ENCODE measurements at regions not wholly inside any gene's neighbourhood (a gene's known extent, or its start where the extent isn't known, plus 50 kb on each side); places are given as distances from the start of the nearest gene placed in this dataset.

DNA sequence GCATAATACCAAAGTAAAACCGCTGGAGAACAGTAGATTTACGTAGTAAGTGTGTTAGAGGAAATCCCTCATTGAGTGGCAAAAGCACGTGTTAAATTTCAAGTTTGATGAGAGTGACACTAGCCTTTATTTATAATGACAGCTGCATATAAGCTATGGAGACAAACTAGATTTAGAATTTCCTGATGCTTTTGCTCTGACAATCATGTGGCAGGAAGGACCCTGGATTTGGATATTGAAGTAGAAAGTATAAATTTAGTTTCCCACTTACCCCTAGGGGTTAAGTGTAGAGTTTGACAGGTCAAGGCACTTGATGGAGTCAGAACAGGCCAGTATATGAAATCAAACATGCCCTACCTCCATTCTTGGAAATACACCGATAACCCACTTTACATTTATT is 983.1 kb downstream of the FLRT2 start:
- no peak for DNase-seq (ENCODE audit: low read depth)
- no peak overlapping the region for H3K4me3 ChIP-seq (ENCODE audit: low read depth, low read length)
- TF ChIP-seq, protein P1, sequence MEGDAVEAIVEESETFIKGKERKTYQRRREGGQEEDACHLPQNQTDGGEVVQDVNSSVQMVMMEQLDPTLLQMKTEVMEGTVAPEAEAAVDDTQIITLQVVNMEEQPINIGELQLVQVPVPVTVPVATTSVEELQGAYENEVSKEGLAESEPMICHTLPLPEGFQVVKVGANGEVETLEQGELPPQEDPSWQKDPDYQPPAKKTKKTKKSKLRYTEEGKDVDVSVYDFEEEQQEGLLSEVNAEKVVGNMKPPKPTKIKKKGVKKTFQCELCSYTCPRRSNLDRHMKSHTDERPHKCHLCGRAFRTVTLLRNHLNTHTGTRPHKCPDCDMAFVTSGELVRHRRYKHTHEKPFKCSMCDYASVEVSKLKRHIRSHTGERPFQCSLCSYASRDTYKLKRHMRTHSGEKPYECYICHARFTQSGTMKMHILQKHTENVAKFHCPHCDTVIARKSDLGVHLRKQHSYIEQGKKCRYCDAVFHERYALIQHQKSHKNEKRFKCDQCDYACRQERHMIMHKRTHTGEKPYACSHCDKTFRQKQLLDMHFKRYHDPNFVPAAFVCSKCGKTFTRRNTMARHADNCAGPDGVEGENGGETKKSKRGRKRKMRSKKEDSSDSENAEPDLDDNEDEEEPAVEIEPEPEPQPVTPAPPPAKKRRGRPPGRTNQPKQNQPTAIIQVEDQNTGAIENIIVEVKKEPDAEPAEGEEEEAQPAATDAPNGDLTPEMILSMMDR (IDR thresholded peaks at IDR 0.05; ENCODE audit: low read depth, low read length, missing control alignments), result no peak
- in situ Hi-C loops (cut with HindIII; ENCODE audit: low sequenced_read_pairs), result no loop called here

DNA sequence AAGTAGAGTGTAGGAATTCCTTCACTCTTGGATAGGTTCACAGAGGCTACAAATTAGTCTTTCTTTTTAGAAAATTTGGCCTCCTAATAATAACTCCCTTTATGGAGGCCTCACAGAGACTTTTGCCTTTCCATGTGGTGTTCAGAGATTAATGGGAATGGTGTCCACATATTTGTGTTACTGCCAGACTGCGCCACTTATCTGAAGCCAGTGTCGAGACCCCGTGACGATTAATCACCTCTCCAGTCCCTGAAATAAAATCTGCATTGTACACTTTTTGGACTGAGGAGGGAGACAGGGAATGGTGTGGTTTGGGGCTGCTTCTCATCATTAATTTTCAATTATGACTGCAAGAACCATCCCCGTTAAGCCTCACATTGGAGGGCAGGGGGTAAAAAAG is 980.5 kb downstream of the FLRT2 start:
- TF ChIP-seq, protein P1 (IDR thresholded peaks at IDR 0.05; ENCODE audit: low read depth, low read length, missing control alignments), result no peak
- in situ Hi-C loops (cut with HindIII; ENCODE audit: low sequenced_read_pairs), result no loop called here
- peak; percentile 50 for DNase-seq (ENCODE audit: low read depth)
- H3K4me3 ChIP-seq (ENCODE audit: low read depth, low read length), result no peak overlapping the region

DNA sequence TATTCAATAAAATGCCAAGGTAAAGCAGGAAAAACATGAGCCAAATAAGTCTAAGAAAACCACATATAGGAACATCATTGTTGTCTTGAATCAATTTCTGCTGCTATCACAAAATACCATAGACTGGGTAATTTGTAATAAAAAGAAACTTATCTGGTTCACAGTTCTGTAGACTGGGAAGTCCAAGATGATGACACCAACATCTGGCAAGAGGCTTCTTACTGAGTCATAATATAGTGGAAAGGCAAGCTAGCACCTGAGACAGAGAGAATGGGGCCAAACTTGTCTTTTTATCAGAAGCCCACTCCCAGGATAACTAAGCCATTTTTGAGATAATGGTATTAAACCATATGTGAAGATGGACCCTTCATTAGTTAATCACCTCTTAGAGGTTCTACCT is 975.9 kb downstream of the FLRT2 start:
- no peak for DNase-seq (ENCODE audit: low read depth)
- TF ChIP-seq, protein P1 (IDR thresholded peaks at IDR 0.05; ENCODE audit: low read depth, low read length, missing control alignments), result no peak
- in situ Hi-C loops (cut with HindIII; ENCODE audit: low sequenced_read_pairs), result no loop called here
- no peak overlapping the region for H3K4me3 ChIP-seq (ENCODE audit: low read depth, low read length)

DNA sequence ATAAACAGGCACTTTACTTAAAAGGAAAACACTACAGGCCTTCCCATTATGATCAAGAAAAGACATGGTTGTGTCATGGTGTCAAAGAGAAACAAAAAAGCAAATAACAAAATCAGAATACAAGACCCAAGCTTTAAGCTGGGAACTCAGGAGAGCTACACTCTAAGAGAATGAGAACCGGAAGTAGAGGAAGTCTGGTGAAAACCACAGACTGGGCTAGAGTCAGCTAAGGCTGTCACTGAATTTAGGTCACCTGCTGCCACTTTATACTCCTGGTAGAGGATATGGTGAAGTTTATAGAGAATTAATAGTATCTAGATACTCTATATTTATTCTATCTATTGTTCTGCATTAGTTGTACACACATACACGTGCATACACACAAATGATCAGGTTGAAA is 971.7 kb downstream of the FLRT2 start:
- no peak for DNase-seq (ENCODE audit: low read depth)
- TF ChIP-seq, protein P1 (IDR thresholded peaks at IDR 0.05; ENCODE audit: low read depth, low read length, missing control alignments), result no peak
- H3K4me3 ChIP-seq (ENCODE audit: low read depth, low read length), result no peak overlapping the region
- in situ Hi-C loops (cut with HindIII; ENCODE audit: low sequenced_read_pairs), result no loop called here

DNA sequence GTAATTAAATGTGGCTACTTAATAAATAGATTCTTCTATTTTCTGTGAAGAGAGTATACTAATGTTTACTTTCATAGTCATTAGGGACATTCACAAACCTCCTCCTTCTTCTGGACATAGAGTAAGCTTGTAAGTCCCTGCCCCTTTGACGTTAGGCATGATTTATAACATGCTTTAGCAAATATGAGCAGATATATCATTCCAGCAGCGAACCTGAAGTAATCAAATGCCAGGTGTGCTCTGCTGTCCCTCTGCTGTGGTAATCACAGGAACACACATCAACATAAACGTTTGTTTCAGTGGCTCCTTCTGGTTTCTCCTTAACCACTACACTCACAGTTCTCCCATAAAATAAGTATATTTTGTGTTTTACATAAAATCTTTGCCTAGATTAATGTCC is 961.8 kb downstream of the FLRT2 start:
- no peak overlapping the region for H3K4me3 ChIP-seq (ENCODE audit: low read depth, low read length)
- DNase-seq (ENCODE audit: low read depth), result no peak
- TF ChIP-seq, protein P1 (IDR thresholded peaks at IDR 0.05; ENCODE audit: low read depth, low read length, missing control alignments), result no peak
- in situ Hi-C loops (cut with HindIII; ENCODE audit: low sequenced_read_pairs), result no loop called here

DNA sequence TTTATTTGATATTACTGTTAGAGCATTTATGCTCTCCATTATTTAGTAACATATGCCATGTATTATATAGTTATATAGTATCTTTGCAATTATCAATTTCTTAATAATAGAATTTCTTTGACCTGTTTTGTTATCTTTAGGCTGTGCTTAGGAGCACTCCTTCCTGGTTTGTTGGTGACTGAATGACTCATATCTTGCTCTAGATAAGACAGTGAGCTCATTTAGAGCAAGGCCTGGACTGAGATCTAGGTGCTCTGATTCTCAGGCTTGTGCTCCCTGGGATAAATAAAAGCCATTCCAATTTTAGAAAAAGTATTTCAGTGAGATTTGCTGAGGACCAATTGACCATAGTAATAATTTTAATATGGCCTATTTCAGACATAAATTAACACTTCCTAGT is 951.2 kb downstream of the FLRT2 start:
- DNase-seq (ENCODE audit: low read depth), result no peak
- no peak overlapping the region for H3K4me3 ChIP-seq (ENCODE audit: low read depth, low read length)
- TF ChIP-seq, protein P1 (IDR thresholded peaks at IDR 0.05; ENCODE audit: low read depth, low read length, missing control alignments), result no peak
- in situ Hi-C loops (cut with HindIII; ENCODE audit: low sequenced_read_pairs), result no loop called here

DNA sequence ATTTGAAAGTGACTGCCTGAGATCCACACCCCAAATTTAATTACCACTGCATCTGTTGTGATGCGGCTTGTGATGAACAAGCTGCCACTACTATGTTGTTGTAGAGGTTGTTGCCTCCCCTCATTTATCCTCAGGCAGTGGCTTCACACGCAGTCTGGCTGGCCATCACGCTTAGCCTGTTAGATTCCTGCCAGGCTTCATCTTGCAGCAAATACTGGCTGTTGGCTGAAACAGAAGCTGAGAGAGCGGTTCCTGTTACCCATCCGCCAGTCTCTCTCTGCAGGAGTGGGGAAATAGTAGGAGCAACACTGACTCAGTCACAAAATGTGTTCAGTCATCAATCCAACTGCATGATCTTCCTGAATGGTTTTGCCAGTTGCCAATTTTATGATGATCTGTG is 934.4 kb downstream of the FLRT2 start:
- TF ChIP-seq, protein P1 (IDR thresholded peaks at IDR 0.05; ENCODE audit: low read depth, low read length, missing control alignments), result no peak
- DNase-seq (ENCODE audit: low read depth), result no peak
- in situ Hi-C loops (cut with HindIII; ENCODE audit: low sequenced_read_pairs), result no loop called here
- H3K4me3 ChIP-seq (ENCODE audit: low read depth, low read length), result no peak overlapping the region

All from astrocyte of the cerebellum (primary cell).